Body of pancreas (tissue), 4 donors: ENCODE measurements at regions not wholly inside any gene's neighbourhood (a gene's known extent, or its start where the extent isn't known, plus 50 kb on each side); places are given as distances from the start of the nearest gene placed in this dataset.
"Not testable (repeated sequence)": the region's sequence is repeated elsewhere in the genome, so short reads cannot be mapped to it uniquely, and the experiment has no call there.

Experiments used
- CTCF ChIP-seq, 7 experiments: fragments of 450-650 bp in 4 of 7; fragments of 200-600 bp in 3 of 7; sonication (generic) in 3 of 7; IDR thresholded peaks; one replicate each; pipeline ENCODE4 v1.5.1; 2016 to 2019; ENCODE audit warnings: antibody characterized with exemption in 7 of 7
- POLR2A ChIP-seq, 3 donors: fragments of 450-650 bp; IDR thresholded peaks; one replicate each; pipeline ENCODE4 v1.6.1; 2016; ENCODE audit warnings: antibody characterized with exemption in 3 of 3, mild to moderate bottlenecking in 2 of 3

GRCh38 chr21:9768376-9769130, 752.8 kb upstream of the TPTE start:
- TF ChIP-seq CTCF, POLR2A (IDR thresholded peaks at IDR 0.05): not testable (repeated sequence)
